Suprapubic skin (tissue), 4 donors: ENCODE measurements at regions not wholly inside any gene's neighbourhood (a gene's known extent, or its start where the extent isn't known, plus 50 kb on each side); places are given as distances from the start of the nearest gene placed in this dataset.

ENCODE experiments used
- DNase-seq, 2 donors: peaks; one replicate each; pipeline ENCODE4 v3.0.0-alpha.2; 2019; ENCODE audit warnings: low spot score in 2 of 2
- H3K27ac ChIP-seq: fragments of 200-600 bp; sonication (generic); one replicate; pipeline ENCODE4 v1.5.1; 2019
- H3K27me3 ChIP-seq: fragments of 200-600 bp; sonication (generic); one replicate; pipeline ENCODE4 v1.5.1; 2019
- H3K36me3 ChIP-seq: fragments of 200-600 bp; sonication (generic); one replicate; pipeline ENCODE4 v1.5.1; 2019
- H3K4me1 ChIP-seq: fragments of 200-600 bp; sonication (generic); one replicate; pipeline ENCODE4 v1.5.1; 2019
- H3K4me3 ChIP-seq: fragments of 200-600 bp; sonication (generic); one replicate; pipeline ENCODE4 v1.5.1; 2019; ENCODE audit warnings: mild to moderate bottlenecking
- H3K9me3 ChIP-seq: fragments of 200-600 bp; sonication (generic); one replicate; pipeline ENCODE4 v1.5.1; 2019
- EP300 ChIP-seq: sonication (generic); formaldehyde crosslinking; IDR thresholded peaks from one replicate; pipeline ENCODE4 v1.6.1; 2017; ENCODE audit warnings: antibody characterized with exemption
- POLR2A ChIP-seq, 2 donors: fragments of 450-650 bp; IDR thresholded peaks; one replicate each; pipeline ENCODE4 v1.6.1; 2017; ENCODE audit warnings: antibody characterized with exemption in 2 of 2, mild to moderate bottlenecking in 2 of 2, moderate library complexity in 2 of 2
- POLR2AphosphoS5 ChIP-seq, 3 donors: sonication (generic); formaldehyde crosslinking; IDR thresholded peaks; one replicate each; pipeline ENCODE4 v1.6.1; 2017; ENCODE audit warnings: antibody characterized with exemption in 3 of 3
- WGBS: methylation state at CpG from one replicate; pipeline ENCODE4 v1.1.5; 2018; 5-methylcytosine and 5-hydroxymethylcytosine counted together
- TF ChIP-seq, protein P1 (sequence below), 2 donors: fragments of 200-600 bp in 1 of 2; fragments of 450-650 bp in 1 of 2; sonication (generic) in 1 of 2; IDR thresholded peaks; one replicate each; pipeline ENCODE4 v1.5.1; 2016 to 2019; ENCODE audit warnings: antibody characterized with exemption in 2 of 2, mild to moderate bottlenecking in 1 of 2, moderate library complexity in 1 of 2

DNA sequence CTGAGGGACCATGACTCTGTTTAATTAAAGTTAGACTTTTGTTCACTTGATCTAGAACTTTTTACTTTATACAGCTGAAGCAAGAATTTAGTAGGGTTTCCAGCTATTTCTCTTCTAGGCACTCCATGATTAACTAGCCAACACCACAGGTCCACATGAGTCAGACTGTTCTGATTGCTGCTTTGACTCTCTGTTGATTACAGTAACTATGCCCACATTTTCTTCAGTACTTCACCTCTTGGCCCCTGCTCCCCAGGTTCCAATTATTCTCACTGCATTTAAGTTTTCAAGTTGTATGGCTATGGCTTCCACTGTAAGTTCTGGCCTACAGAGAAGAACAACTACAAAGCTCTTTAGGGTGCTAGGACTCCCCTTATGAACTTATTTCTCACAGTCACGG lies 737.2 kb upstream of the IGFBP3 start:
- Histone ChIP-seq H3K4me3 (no peak overlapping the region), H3K9me3 (no peaks in the 10 kb centered on the region), H3K27me3 (no peaks in the 10 kb centered on the region), H3K36me3 (no peaks in the 10 kb centered on the region), H3K27ac (no peak overlapping the region), H3K4me1 (peaks cover 3% of the 10 kb centered on the region)
- 92% methylated on average over 1 of the region's 1 CpG for WGBS
- DNase-seq = no peak
- TF ChIP-seq POLR2AphosphoS5 (IDR thresholded peaks at IDR 0.05) = no peak
- TF ChIP-seq, protein P1, sequence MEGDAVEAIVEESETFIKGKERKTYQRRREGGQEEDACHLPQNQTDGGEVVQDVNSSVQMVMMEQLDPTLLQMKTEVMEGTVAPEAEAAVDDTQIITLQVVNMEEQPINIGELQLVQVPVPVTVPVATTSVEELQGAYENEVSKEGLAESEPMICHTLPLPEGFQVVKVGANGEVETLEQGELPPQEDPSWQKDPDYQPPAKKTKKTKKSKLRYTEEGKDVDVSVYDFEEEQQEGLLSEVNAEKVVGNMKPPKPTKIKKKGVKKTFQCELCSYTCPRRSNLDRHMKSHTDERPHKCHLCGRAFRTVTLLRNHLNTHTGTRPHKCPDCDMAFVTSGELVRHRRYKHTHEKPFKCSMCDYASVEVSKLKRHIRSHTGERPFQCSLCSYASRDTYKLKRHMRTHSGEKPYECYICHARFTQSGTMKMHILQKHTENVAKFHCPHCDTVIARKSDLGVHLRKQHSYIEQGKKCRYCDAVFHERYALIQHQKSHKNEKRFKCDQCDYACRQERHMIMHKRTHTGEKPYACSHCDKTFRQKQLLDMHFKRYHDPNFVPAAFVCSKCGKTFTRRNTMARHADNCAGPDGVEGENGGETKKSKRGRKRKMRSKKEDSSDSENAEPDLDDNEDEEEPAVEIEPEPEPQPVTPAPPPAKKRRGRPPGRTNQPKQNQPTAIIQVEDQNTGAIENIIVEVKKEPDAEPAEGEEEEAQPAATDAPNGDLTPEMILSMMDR (IDR thresholded peaks at IDR 0.05) = no peak
- TF ChIP-seq EP300 = no peak
- no peak for TF ChIP-seq POLR2A (IDR thresholded peaks at IDR 0.05)

DNA sequence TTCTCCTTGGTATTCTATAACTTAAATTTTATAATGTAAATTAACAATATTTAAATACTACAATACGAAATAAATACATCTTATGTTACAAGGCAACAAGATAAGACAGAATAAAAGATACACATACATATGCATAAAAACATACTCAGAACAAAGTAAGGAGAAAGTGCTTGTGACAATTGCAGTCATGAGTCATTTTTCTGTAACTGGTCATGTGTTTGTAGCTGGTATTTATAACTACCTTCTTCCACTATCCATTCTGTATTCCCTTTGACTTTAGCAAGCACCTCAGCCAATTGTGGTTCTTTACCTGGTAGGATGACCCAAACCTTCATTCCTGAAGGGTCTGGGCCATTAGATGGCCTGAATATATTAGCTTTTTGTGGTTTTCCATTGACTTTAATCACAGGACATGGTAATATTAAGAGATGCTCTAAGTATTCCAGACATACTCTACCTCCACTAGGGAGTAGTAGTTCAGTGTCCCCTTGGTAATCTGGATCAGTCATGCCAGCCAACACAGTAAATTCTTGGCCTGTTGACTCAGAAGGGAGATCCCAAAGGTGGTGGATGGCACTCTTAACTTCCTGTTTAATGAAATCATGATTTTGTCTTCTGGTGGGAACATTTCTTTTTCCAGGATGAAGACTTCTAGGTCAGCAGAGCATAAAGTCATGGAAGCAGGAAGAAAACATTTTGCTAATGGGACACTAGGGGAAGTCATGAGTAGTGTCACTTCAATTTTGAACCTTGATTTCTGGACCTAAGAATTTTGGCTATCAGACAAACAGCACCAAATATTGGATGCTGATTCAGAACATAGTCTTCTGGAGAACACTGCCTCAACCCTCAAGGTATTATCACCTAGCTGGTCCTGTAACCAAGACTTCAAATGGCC lies 733.7 kb upstream of the IGFBP3 start:
- Histone ChIP-seq H3K36me3 (no peaks in the 10 kb centered on the region), H3K9me3 (no peaks in the 10 kb centered on the region), H3K4me3 (no peak overlapping the region), H3K4me1 (no peaks in the 10 kb centered on the region), H3K27me3 (no peaks in the 10 kb centered on the region), H3K27ac (no peak overlapping the region)
- DNase-seq = no peak
- 78% methylated on average over 1 of the region's 1 CpG for WGBS
- TF ChIP-seq, protein P1 (IDR thresholded peaks at IDR 0.05) = no peak
- TF ChIP-seq POLR2AphosphoS5 (IDR thresholded peaks at IDR 0.05) (no peak), POLR2A (IDR thresholded peaks at IDR 0.05) (no peak), EP300 (no peak)

DNA sequence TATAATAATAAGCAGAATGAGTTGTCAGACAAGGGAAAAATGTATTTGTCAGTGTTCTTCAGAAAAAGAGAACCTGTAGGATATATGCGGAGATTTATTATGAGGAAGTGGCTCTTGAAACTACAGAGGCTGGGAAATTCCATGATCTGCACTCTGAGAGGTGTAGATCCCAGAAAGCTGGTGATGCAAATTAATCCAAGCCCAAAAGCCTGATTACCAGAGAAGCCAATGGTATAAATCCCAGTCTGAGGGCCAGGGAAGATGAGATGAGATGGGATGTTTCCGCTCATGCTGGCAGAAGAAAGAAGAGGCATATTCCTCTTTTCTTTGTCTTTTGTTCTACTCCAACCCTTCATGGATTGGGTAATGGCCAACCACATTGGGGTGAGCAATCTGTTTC lies 732.8 kb upstream of the IGFBP3 start:
- Histone ChIP-seq H3K9me3 (no peaks in the 10 kb centered on the region), H3K4me1 (no peaks in the 10 kb centered on the region), H3K36me3 (no peaks in the 10 kb centered on the region), H3K27ac (no peak overlapping the region), H3K4me3 (no peak overlapping the region), H3K27me3 (no peaks in the 10 kb centered on the region)
- no peak for DNase-seq
- WGBS = 87% methylated on average over 2 of the region's 2 CpGs
- TF ChIP-seq EP300 (no peak), POLR2AphosphoS5 (IDR thresholded peaks at IDR 0.05) (no peak), POLR2A (IDR thresholded peaks at IDR 0.05) (no peak)
- TF ChIP-seq, protein P1 (IDR thresholded peaks at IDR 0.05) = no peak

DNA sequence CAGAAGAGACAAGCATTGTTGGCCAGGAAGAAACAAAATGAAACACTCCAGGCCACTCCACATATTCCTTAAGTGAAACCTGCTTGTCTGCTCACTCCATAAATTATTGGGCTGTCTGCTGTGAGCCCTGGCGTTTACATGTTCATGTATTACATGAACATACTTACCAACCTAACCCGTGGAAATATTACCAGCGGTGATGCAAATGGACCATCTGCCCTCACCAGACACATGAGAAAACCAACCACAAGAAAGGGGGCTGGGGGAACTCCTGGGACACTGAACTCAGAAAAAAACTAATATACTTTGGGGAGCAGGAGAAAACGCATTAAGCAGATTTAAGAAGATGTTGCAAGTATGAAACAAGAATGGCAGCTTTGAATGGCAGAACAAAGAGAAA lies 731.2 kb upstream of the IGFBP3 start:
- Histone ChIP-seq H3K27ac (no peak overlapping the region), H3K4me3 (no peak overlapping the region), H3K27me3 (no peaks in the 10 kb centered on the region), H3K36me3 (no peaks in the 10 kb centered on the region), H3K4me1 (no peaks in the 10 kb centered on the region), H3K9me3 (no peaks in the 10 kb centered on the region)
- WGBS = 77% methylated on average over 4 of the region's 4 CpGs
- no peak for DNase-seq
- TF ChIP-seq EP300 = no peak
- no peak for TF ChIP-seq POLR2AphosphoS5 (IDR thresholded peaks at IDR 0.05)
- TF ChIP-seq, protein P1 (IDR thresholded peaks at IDR 0.05) = no peak

DNA sequence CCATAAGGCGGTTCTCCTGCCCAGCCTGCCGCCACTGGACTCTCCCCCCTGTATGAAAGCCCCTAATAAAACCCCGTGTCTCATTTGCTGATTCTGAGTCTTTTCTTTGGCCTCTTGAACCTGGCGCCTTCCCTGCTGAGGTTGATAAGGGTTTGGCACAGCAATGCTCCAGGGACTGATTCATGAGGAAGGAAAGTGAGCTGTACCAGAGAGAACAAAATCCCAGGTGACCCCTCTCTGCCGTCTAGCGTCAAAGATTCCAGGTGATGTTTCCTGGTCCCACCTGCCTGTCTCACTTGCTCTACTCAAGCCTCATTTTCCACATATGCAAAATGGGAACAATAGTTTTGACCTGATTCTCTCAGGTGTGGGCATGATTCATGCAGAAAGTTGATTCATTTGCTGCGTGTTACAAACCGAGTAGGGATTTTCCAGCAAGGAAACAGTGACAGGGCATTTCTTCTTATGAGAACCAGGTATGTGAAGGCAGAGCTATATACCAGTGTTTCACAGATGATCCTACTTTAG lies 730.6 kb upstream of the IGFBP3 start:
- Histone ChIP-seq H3K27ac (no peak overlapping the region), H3K36me3 (no peaks in the 10 kb centered on the region), H3K9me3 (no peaks in the 10 kb centered on the region), H3K4me3 (no peak overlapping the region), H3K4me1 (no peaks in the 10 kb centered on the region), H3K27me3 (no peaks in the 10 kb centered on the region)
- no peak for DNase-seq
- WGBS = 71% methylated on average over 8 of the region's 8 CpGs
- TF ChIP-seq, protein P1 (IDR thresholded peaks at IDR 0.05) = no peak
